ENCODE measurements at regions not wholly inside any gene's neighbourhood (a gene's known extent, or its start where the extent isn't known, plus 50 kb on each side); places are given as distances from the start of the nearest gene placed in this dataset.

DNA sequence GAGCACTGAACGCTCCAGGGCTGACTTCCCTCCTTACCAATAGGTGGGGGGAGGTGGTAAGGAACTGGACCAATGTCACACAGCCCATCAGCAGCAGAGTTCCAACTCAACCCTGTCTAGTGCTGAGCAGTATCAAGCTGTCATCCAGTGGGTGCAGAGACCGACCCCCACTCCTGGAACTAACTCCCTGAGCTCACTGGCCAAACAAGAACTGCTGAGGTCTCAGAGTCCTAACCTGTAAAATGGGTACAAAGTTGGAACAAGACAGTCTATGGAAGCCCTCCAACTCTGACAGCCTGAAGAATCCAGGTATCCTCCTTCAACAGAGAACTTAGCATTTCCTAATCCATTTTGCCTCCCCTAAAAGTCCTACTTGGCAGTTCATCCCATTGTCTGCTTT, 91.1 kb upstream of the CLMN start:
- no peak for DNase-seq (ENCODE audit: low spot score)

GRCh38 chr14:95409477-95410272, 90.0 kb upstream of the CLMN start:
- peak; percentile 80 for DNase-seq (ENCODE audit: low spot score)

- peak; percentile 65 for DNase-seq (ENCODE audit: low spot score)
Observed at GRCh38 chr14:95408731-95409476, 89.2 kb upstream of the CLMN start.

DNA sequence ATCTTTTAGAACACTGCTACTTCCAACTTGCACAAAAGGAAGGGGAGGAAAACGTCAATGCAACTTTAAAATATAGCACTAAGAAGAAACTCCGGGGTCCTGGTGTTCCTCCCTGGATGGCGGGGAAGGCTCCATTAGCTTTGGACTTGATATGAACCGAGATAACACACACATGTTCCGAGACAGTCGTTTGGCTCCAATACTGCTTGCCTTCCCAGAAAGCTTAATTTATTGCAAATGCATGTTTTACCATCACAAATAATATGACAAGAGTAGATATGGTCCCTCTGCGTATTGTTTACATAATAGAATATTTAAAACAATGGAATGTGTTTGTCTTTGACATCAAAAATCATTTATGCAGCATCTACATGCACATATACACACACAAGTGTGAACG, 87.6 kb upstream of the CLMN start:
- no peak for DNase-seq (ENCODE audit: low spot score)

DNA sequence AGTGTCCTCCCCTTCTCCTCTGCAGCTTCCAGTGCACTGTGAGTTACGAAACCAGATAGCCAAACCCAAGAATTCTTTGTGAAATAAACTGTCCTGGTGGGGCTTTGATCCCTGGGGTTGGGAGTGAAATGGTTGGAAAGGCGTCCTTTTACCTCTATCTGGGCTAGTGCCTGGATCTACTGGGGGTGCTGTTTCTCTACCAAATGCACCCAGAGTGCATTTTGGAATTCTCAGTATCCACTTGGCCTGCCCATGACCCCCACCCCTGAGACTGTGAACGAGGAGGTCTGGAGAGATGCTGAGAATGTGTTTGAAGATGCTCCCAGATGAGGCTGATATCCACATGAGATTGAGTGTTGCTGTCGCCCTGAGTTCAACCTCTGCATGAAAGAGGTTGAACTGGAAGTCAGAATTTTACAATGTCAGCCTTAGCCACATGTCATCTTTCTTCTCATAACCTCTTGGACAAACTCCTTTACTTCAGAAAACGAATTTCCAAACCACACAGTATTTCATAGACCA, 87.1 kb upstream of the CLMN start:
- DNase-seq (ENCODE audit: low spot score): no peak

DNA sequence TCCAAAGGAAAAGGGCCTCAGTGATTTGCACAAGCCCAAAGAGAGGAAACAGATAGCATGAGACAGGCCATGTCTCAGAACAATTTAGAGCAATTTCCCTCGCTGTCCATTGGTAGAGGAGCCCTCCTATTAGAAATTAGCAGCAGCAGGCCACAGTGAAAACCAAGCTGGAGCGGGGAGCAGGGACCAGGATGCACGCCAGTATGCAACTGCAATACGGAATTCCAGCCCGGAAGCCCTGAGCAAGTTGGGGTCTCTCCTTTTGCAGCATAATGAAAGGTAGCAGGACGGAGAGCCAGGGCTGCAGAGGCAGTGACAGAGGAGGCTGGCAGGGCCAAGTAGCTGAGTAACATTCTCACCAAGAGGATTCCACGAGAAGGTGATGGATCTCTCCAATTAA, 84.9 kb upstream of the CLMN start:
- DNase-seq (ENCODE audit: low spot score): no peak

DNA sequence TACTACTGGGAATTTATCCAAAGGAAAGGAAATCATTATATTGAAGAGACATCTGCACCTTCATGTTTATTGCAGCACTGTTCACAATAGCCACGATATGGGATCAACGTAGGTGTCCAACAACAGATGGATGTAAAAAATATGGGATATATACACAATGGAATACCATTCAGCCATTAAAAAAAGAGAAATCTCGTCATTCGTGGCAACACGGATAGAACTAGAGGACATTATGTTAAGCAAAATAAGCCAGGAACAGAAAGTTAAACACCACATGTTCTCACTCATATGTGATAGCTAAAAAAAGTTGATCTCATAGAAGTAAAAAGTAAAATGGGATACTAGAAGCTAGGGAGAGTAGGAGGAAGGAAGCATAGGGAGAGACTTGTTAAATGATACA, 82.9 kb upstream of the CLMN start:
- DNase-seq (ENCODE audit: low spot score): no peak

- DNase-seq (ENCODE audit: low spot score): no peak
Observed at GRCh38 chr14:95402176-95402575, 82.5 kb upstream of the CLMN start.

- no peak for DNase-seq (ENCODE audit: low spot score)
Observed at GRCh38 chr14:95398630-95399547, 79.2 kb upstream of the CLMN start.

DNA sequence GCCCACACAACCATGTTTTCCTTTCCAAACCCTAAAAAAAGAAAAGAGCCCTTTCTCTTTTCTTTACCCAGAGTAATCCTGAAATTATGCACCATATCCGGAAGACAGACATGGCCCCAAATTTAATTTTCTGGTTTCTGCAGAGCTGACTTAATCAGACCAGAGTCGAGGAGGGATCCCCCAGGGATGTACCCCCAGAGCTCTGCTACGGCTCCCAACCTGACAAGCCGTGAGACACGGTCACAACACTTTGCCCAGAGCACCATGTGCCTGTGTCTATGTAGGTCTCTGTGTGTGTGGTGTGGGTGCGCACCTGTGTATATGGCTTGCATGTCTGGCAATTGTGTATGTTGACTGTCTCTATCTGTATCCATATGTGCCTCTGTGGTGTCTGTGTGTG, 77.6 kb upstream of the CLMN start:
- DNase-seq (ENCODE audit: low spot score): no peak

DNA sequence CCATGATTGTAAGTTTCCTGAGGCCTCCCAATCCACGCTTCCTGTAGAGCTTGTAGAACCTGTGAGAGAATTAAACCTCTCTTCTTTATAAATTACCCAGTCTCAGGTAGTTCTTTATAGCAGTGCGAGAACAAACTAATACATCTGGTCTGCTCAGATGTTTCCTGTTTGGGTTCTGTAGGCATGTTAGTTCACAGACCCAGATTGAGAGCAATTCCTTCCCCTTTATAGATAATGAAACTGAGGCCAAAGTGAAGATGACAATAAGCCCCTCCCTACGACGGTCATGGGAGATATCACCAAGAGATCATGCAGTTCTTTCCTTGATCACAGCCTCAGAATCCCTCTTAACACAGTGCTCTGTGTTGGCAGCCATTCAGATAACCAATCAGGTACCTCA, 76.5 kb upstream of the CLMN start:
- DNase-seq (ENCODE audit: low spot score): no peak

GRCh38 chr14:95395098-95395737, 75.5 kb upstream of the CLMN start:
- no peak for DNase-seq (ENCODE audit: low spot score)

DNA sequence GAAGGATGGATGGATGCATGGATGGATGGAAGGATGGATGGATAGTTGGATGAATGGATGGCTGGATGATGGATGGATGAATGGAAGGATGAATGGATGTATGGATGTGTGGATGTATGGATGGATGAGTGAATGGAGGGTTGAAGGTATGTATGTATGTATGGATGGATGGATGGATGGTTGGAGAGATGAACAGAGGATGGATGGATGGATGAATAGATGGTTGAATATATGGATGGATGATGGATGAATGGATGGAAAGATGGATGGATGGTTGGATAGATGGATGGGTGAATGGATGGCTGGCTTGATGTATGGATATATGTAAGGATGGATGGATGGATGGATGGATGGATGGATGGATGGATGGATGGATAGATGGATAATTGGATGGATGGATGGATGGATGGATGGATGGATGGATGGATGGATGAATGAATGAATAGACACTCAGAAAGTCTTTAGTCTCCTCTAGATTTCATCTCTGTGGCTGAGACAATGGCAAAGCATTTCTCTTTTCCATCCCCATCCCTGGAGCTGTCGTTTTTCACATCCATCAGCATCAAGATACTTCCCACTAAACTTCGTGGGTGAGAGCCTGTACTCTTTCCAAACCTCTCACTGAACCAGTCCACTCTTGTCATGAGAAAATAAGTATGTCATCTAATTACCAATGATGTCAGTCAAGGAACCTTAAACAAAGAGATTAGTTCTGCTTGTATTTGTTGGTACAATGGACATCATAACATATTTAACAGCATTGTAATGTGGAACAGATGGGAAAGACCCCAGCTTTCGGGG, 74.8 kb upstream of the CLMN start:
- no peak for DNase-seq (ENCODE audit: low spot score)

DNA sequence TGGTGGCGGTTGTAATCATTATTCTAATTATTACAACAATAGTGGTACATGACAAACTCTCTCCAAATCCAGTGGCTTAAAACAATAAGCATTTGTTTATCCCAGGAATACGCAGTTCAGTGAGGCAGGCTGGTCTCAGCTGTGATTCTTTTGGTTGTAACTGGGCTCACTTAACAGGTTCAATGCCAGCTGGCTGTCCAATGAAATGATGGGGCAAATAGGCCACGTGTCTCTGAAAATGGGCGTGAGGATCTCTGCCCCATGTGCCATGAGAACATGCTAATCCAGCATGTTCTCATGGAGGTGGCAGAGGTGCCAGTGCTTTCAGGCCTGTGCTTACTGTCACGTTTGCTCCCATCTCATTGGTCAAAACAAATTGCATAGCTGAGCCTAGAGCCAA, 73.1 kb upstream of the CLMN start:
- DNase-seq (ENCODE audit: low spot score): peak; percentile 37

GRCh38 chr14:95391331-95391730, 71.6 kb upstream of the CLMN start:
- DNase-seq (ENCODE audit: low spot score): no peak

DNA sequence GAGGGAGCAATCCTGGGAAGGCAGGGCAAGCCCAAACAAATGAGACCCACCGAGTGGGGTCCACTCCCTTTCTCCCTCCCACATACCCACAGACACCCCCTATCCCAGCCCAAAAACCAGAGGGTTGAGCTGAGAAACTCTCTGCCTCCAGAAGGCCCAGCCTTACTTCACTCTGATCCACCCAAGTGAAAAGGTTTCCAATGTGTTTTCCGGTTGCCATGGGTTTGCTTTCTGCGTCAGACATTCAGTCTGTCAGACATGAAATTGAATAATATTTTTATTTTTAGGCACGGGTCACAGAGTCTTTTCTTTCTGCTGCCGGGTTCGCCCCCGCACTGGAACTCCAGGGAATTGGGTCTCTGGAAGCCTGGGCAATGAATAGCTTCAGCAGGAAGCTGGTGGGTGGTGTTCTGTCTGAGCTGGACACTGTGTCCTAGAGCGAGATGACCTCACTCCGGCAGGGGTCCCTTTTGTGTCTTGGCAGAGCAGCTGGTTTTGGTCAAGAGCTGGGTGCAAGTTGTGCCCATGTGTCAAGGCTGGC, 69.8 kb upstream of the CLMN start:
- no peak for DNase-seq (ENCODE audit: low spot score)

DNA sequence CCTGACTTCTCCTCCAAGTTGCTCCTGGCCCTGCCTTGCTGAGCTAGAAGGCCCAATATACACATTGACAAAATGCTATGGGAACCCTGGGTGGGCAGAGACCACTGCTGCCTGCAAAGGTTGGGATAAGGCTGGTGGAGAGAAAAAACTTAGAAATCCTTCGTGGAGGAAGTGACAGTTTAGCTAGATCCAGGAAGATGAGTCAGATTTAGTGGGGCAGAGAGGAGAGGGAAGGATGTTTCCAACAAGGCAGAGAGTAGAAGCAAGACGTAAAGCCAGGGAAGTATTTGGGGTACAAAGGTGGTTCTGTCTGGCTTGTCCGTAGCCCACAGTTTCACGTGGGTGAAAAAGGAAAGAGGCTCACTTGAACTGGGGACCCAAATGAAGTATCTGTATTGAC, 69.0 kb upstream of the CLMN start:
- DNase-seq (ENCODE audit: low spot score): no peak

DNA sequence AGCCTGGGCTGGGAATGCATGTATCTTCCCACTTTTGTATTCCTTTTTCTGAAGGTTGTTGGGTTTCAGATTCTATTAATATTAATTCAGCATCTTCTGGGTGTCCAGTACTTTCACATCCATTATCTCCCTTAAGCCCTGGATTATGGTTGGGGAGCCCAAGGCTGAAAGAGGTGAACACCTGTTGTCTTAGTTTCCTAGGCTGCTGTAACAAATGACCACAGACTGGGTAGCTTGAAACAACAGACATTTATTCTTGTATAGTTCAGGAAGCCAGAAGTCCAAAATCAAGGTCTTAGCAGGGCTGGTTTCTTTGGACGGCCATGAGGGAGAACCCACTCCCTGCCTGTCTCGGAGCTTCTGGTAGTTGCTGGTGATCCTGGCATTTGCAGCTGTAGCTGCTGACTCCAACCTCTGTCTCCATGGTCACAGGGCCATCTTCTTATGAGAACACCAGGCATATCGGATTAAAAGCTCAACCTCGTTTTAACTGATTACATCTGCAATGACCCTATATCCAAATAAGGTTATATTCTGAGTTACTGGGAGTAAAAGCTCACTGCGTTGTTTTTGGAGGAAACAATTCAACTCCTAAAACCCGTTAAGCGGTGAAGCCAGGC, 68.2 kb upstream of the CLMN start:
- DNase-seq (ENCODE audit: low spot score): no peak

GRCh38 chr14:95386536-95387095, 66.9 kb upstream of the CLMN start:
- no peak for DNase-seq (ENCODE audit: low spot score)

DNA sequence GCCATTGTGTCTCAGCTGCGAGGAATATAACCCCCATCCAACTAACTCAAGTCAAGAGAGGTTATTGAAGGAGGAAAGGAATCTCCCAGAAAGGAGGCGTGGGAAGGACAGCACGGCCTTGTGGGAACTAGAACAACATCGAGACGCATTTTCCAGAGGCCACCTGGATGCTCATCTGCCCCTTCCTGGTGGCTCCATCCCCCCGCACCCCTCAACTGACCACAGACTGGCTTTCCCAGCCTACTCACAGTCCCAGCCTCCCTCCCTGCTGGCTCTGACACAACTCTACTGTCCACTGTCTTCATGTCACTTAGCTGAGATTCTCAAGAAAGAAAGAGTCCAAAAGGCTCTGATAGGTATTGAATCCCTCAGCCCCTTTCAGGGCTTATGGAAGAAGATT, 66.0 kb upstream of the CLMN start:
- DNase-seq (ENCODE audit: low spot score): no peak

Data from globus pallidus (tissue), 1 donor.